ENCODE measurements at regions not wholly inside any gene's neighbourhood (a gene's known extent, or its start where the extent isn't known, plus 50 kb on each side); places are given as distances from the start of the nearest gene placed in this dataset.

DNA sequence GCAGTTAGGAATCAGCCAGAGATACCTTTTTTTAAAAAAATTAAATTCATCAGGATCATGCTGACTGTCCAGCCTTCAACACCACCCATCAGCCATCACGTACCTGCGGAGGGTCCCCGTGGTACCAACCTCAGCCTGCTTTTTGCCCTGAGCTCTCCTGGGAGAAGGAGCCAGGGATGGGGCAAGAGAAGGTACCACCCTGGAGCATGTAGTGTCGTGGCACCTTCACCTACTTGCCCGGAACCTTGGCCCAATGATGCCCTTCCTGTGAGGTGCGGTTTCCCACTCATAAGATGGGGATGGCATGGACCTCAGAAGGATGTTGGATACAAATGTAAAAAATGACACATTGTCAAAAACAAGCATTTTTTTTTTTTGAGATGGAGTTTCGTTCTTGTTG is 88.4 kb upstream of the C1orf174 start:
- TF ChIP-seq, protein P1, sequence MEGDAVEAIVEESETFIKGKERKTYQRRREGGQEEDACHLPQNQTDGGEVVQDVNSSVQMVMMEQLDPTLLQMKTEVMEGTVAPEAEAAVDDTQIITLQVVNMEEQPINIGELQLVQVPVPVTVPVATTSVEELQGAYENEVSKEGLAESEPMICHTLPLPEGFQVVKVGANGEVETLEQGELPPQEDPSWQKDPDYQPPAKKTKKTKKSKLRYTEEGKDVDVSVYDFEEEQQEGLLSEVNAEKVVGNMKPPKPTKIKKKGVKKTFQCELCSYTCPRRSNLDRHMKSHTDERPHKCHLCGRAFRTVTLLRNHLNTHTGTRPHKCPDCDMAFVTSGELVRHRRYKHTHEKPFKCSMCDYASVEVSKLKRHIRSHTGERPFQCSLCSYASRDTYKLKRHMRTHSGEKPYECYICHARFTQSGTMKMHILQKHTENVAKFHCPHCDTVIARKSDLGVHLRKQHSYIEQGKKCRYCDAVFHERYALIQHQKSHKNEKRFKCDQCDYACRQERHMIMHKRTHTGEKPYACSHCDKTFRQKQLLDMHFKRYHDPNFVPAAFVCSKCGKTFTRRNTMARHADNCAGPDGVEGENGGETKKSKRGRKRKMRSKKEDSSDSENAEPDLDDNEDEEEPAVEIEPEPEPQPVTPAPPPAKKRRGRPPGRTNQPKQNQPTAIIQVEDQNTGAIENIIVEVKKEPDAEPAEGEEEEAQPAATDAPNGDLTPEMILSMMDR (IDR thresholded peaks at IDR 0.05), result no peak
- no peak for TF ChIP-seq POLR2AphosphoS5 (IDR thresholded peaks at IDR 0.05; ENCODE audit: low read depth, low read length)
- TF ChIP-seq SIN3A (IDR thresholded peaks at IDR 0.05; ENCODE audit: borderline replicate concordance, insufficient read depth, low read depth, low read length), result no peak
- TF ChIP-seq TCF7L2 (IDR thresholded peaks at IDR 0.05; ENCODE audit: low read depth, low read length), result no peak

All from Panc1 (cell line).